ENCODE measurements at regions not wholly inside any gene's neighbourhood (a gene's known extent, or its start where the extent isn't known, plus 50 kb on each side); places are given as distances from the start of the nearest gene placed in this dataset.

GRCh38 chr6:145468534-145468933 lies 266.8 kb downstream of the EPM2A start:
- DNase-seq (ENCODE audit: low read depth): no peak
- no peak overlapping the region for H3K4me3 ChIP-seq (ENCODE audit: low read depth, low read length)
- TF ChIP-seq CTCF (conservative IDR thresholded peaks at IDR 0.05; ENCODE audit: low read depth, low read length): no peak

DNA sequence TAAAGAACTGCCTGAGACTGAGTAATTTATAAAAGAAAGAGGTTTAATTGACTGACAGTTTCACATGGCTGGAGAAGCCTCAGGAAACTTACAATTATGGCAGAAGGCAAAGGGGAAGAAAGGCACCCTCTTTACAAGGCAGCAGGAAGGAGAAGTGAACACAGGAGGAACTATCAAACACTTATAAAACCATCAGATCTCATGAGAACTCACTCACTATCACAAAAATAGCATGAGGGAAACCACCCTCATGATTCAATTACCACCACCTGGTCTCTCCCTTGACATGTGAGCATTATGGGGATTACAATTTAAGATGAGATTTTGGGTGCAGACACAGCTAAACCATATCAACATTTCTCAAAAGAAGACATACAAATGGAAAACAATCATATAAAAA lies 266.3 kb downstream of the EPM2A start:
- no peak for TF ChIP-seq CTCF (conservative IDR thresholded peaks at IDR 0.05; ENCODE audit: low read depth, low read length)
- no peak for DNase-seq (ENCODE audit: low read depth)
- no peak overlapping the region for H3K4me3 ChIP-seq (ENCODE audit: low read depth, low read length)

DNA sequence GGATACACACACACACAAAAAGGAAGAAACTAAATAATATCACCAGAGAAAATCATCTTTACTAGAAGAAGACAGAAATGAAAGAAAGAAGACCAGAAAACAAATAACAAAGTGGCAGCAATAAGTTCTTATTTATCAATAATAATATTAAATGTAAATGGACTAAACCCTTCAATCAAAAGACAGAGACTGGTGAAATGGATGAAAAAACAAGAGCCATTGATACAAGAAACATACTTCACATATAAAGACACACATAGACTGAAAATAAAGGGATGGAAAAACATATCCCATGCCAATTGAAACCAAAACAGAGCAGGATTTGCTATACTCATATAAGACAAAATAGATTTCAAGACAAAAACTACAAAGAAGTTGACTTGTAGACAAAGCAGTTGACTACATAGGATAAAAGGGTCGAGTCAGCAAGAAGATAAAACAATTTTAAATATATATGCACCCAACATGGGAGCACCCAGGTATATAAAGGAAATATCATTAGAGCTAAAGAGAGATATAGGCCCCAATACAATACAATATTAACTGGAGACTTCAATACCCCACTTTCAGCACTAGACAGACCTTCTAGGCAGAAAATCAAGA lies 259.4 kb downstream of the EPM2A start:
- no peak overlapping the region for H3K4me3 ChIP-seq (ENCODE audit: low read depth, low read length)
- DNase-seq (ENCODE audit: low read depth): no peak
- no peak for TF ChIP-seq CTCF (conservative IDR thresholded peaks at IDR 0.05; ENCODE audit: low read depth, low read length)

DNA sequence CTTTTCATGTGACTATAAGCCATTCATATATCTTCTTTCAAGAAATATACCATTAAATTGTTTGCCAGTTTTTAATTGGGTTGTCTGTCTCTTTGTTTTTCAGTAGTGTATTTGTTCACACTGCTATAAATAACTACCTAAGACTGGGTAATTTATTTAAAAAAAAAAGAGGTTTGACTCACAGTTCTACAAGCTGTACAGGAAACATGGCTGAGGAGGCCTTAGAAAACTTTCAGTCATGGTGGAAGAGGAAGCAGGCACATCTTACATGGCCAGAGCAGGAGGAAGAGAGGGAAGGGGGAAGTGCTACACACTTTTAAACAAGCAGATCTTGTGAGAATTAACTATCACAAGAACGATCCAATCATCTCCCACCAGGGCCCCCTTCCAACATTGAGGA lies 255.3 kb downstream of the EPM2A start:
- DNase-seq (ENCODE audit: low read depth): no peak
- TF ChIP-seq CTCF (conservative IDR thresholded peaks at IDR 0.05; ENCODE audit: low read depth, low read length): no peak
- no peak overlapping the region for H3K4me3 ChIP-seq (ENCODE audit: low read depth, low read length)

- no peak overlapping the region for H3K4me3 ChIP-seq (ENCODE audit: low read depth, low read length)
- TF ChIP-seq CTCF (conservative IDR thresholded peaks at IDR 0.05; ENCODE audit: low read depth, low read length): no peak
- peak; percentile 55 for DNase-seq (ENCODE audit: low read depth)
Observed at GRCh38 chr6:145483191-145483996, 251.9 kb downstream of the EPM2A start.

GRCh38 chr6:145485288-145485687 lies 250.0 kb downstream of the EPM2A start:
- DNase-seq (ENCODE audit: low read depth): peak; percentile 7
- H3K4me3 ChIP-seq (ENCODE audit: low read depth, low read length): no peak overlapping the region
- no peak for TF ChIP-seq CTCF (conservative IDR thresholded peaks at IDR 0.05; ENCODE audit: low read depth, low read length)

DNA sequence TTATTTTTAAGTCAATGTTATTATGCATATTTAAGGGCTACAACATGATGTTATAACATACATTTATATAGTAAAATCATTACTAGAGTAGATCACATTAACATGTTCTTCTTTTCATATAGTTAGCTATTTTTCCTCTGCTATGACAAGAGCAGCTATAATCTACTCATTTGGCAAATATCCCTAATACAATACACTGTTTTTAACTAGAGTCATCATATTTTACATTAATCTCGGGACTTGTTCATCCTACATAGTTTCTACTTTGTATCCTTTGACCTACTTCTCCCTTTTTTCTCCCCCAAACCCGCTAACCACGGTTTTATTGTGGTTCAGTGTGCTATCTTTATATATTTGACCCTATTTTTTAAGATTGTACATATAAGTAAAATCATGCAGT lies 249.0 kb downstream of the EPM2A start:
- DNase-seq (ENCODE audit: low read depth): no peak
- TF ChIP-seq CTCF (conservative IDR thresholded peaks at IDR 0.05; ENCODE audit: low read depth, low read length): no peak
- no peak overlapping the region for H3K4me3 ChIP-seq (ENCODE audit: low read depth, low read length)

Data from choroid plexus epithelial cell (primary cell).